B cell (primary cell): ENCODE measurements at regions not wholly inside any gene's neighbourhood (a gene's known extent, or its start where the extent isn't known, plus 50 kb on each side); places are given as distances from the start of the nearest gene placed in this dataset.

Experiments
- ATAC-seq: fragments of 200-7000 bp; cut with Tn5 transposase; one replicate; pipeline ENCODE4 v1.10.0; 2021; ENCODE audit warnings: low read depth, mild to moderate bottlenecking, moderate number of reproducible peaks, moderate library complexity
- CTCF ChIA-PET: fragments of 350-600 bp; sonication (Branson Sonifier 250); formaldehyde crosslinking; loops from one replicate; lab custom pipeline; 2021; ENCODE audit warnings: antibody characterized with exemption, inconsistent platforms; lab: Charles Lee
- POLR2A ChIA-PET: fragments of 350-600 bp; sonication (Branson Sonifier 250); formaldehyde crosslinking; loops from one replicate; lab custom pipeline; 2021; ENCODE audit warnings: antibody characterized with exemption; lab: Charles Lee
- DNase-seq: peaks from one replicate; pipeline ENCODE4 v3.0.0; 2013
- H2AFZ ChIP-seq: 2 replicates; pipeline ENCODE4 v1.6.1; 2012; ENCODE audit warnings: mild to moderate bottlenecking, low read depth, low read length; ENCODE audit not compliant: insufficient read depth, poor library complexity, severe bottlenecking
- H3K27ac ChIP-seq, 2 donors: 1 replicate in 1 of 2; 2 replicates in 1 of 2; pipeline ENCODE4 v1.5.1; 2012 to 2013; ENCODE audit warnings: low read length in 2 of 2, mild to moderate bottlenecking in 2 of 2, moderate library complexity in 1 of 2
- H3K27me3 ChIP-seq, 4 experiments: fragments of 200-600 bp in 1 of 4; sonication (generic) in 1 of 4; replicated peaks in 1 of 4; 1 replicate in 2 of 4; 2 replicates in 2 of 4; pipeline versions ENCODE4 v1.6.1 to v1.7.0; 2013 to 2016; ENCODE audit warnings: low read length in 3 of 4, mild to moderate bottlenecking in 2 of 4, mixed read lengths in 1 of 4, moderate library complexity in 1 of 4; ENCODE audit not compliant: insufficient read depth in 4 of 4, control insufficient read depth in 3 of 4; ENCODE audit errors: control extremely low read depth in 1 of 4
- H3K36me3 ChIP-seq, 2 experiments: replicated peaks in 1 of 2; 1 replicate in 1 of 2; 2 replicates in 1 of 2; pipeline versions ENCODE4 v1.6.1 to v1.7.1; 2013; ENCODE audit warnings: low read length in 1 of 2; ENCODE audit not compliant: insufficient read depth in 2 of 2, control insufficient read depth in 1 of 2; ENCODE audit errors: control extremely low read depth in 1 of 2, extremely low read depth in 1 of 2
- H3K4me1 ChIP-seq, 2 donors: fragments of 200-600 bp in 1 of 2; sonication (generic) in 1 of 2; 1 replicate in 1 of 2; 2 replicates in 1 of 2; pipeline versions ENCODE4 v1.5.1 to v1.6.1; 2013 to 2017; ENCODE audit warnings: low read length in 2 of 2; ENCODE audit not compliant: control insufficient read depth in 2 of 2, insufficient read depth in 2 of 2
- H3K4me2 ChIP-seq: replicated peaks from 2 replicates; pipeline ENCODE3; 2012; ENCODE audit warnings: mild to moderate bottlenecking, low read depth, low read length; ENCODE audit not compliant: poor library complexity, severe bottlenecking
- H3K4me3 ChIP-seq, 5 experiments: fragments of 200-600 bp in 1 of 5; sonication (generic) in 1 of 5; 1 replicate in 3 of 5; 2 replicates in 2 of 5; pipeline versions ENCODE4 v1.5.1 to v1.7.0; 2011 to 2016; ENCODE audit warnings: low read length in 4 of 5, mild to moderate bottlenecking in 4 of 5, low read depth in 2 of 5, control low read depth in 1 of 5, moderate library complexity in 1 of 5; ENCODE audit not compliant: insufficient read depth in 1 of 5; ENCODE audit errors: control extremely low read depth in 1 of 5, extremely low read depth in 1 of 5
- H3K79me2 ChIP-seq: fragments of 200-600 bp; sonication (generic); one replicate; pipeline ENCODE4 v1.6.0; 2016; ENCODE audit warnings: low read length; ENCODE audit not compliant: control insufficient read depth, insufficient read depth
- H3K9ac ChIP-seq: fragments of 200-600 bp; sonication (generic); 2 replicates; pipeline ENCODE4 v1.6.1; 2017; ENCODE audit warnings: mild to moderate bottlenecking, low read length, moderate library complexity
- H3K9me3 ChIP-seq, 3 donors: one replicate each; pipeline versions ENCODE4 v1.6.1 to v1.7.1; 2013; ENCODE audit warnings: low read length in 2 of 3; ENCODE audit not compliant: control insufficient read depth in 2 of 3, insufficient read depth in 1 of 3; ENCODE audit errors: control extremely low read depth in 1 of 3
- H4K20me1 ChIP-seq: 2 replicates; pipeline ENCODE4 v1.6.0; 2012; ENCODE audit warnings: mild to moderate bottlenecking, low read length; ENCODE audit not compliant: insufficient read depth, control insufficient read depth, poor library complexity, severe bottlenecking
- H3K27ac Mint-ChIP-seq: one replicate; pipeline ENCODE4 v1.8.0; 2021; ENCODE audit warnings: mixed read lengths
- H3K27me3 Mint-ChIP-seq: one replicate; pipeline ENCODE4 v1.8.0; 2021; ENCODE audit warnings: mixed read lengths
- H3K4me1 Mint-ChIP-seq: one replicate; pipeline ENCODE4 v1.8.0; 2021; ENCODE audit warnings: mixed read lengths
- H3K4me3 Mint-ChIP-seq: one replicate; pipeline ENCODE4 v1.8.0; 2021; ENCODE audit warnings: mixed read lengths
- H3K9me3 Mint-ChIP-seq: one replicate; pipeline ENCODE4 v1.8.0; 2022; ENCODE audit warnings: mixed read lengths; ENCODE audit not compliant: insufficient read depth
- CTCF ChIP-seq: fragments of 200-600 bp; IDR thresholded peaks from one replicate; pipeline ENCODE4 v1.8.0; 2022; ENCODE audit warnings: antibody characterized with exemption, mild to moderate bottlenecking
- EZH2 ChIP-seq: IDR thresholded peaks from 2 replicates; pipeline ENCODE4 v1.6.1; 2012; ENCODE audit warnings: borderline replicate concordance, low read depth, mild to moderate bottlenecking, moderate library complexity, low read length; ENCODE audit not compliant: insufficient read depth, poor library complexity, severe bottlenecking
- WGBS: methylation state at CpG from one replicate; pipeline ENCODE4 v1.1.5; 2013; ENCODE audit warnings: missing lambda C conversion rate; ENCODE audit not compliant: insufficient coverage; 5-methylcytosine and 5-hydroxymethylcytosine counted together
- intact Hi-C: fragments of 100-400 bp; cut with micrococcal nuclease; formaldehyde crosslinking; loops from one replicate; pipeline ENCODE4 v1.10.0; 2022

DNA sequence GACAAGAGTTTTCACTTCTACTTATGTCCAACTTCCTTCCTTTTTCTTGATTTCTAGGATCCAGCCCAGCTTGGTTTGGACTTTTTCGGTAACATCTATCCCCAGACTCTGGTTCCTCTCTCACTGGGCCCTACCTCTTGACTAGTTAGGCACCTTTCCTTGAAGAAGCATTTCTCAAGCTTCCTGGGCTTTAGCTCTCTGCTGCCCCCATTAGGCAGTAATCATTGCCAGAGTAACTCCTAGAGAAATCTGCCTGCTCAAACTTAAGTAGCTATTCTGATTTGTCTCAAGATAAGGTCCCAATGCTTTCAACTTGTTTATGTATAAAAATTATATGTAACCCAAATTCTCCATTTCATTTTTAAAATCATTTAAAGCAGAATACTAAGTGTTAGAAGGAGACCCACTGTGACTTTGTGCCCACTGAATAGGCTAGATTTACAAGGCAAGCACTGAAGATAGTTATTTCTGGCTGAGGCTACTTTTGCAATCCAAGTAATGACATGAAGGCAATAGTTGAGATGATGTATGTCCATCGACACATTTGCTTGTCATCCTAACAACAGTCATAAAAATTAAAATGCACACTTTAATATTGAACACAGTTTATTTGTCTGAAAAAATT, 275.0 kb upstream of the G2E3 start:
- no peaks in the 10 kb centered on the region for H3K9me3 ChIP-seq
- H3K4me1 ChIP-seq = no peaks in the 10 kb centered on the region
- H3K79me2 ChIP-seq = no peaks in the 10 kb centered on the region
- H2AFZ ChIP-seq = no peak overlapping the region
- H3K27ac ChIP-seq = no peak overlapping the region
- no peak for DNase-seq
- no peaks in the 10 kb centered on the region for H4K20me1 ChIP-seq
- no peak for TF ChIP-seq EZH2
- TF ChIP-seq CTCF = peak; percentile 21
- no peak overlapping the region for H3K4me2 ChIP-seq
- H3K9ac ChIP-seq = no peak overlapping the region
- H3K4me3 Mint-ChIP-seq = no peak overlapping the region
- intact Hi-C loops = no loop called here
- ChIA-PET CTCF (interaction anchor here (1.3 to 4.9 kb wide), 2 partner anchors 11 to 13 kb away, joined by 6 to 21 read pairs; no protein-coding TSS in a partner anchor), POLR2A (no interaction called here)
- no peaks in the 10 kb centered on the region for H3K36me3 ChIP-seq
- H3K4me3 ChIP-seq = no peak overlapping the region
- no peaks in the 10 kb centered on the region for H3K27me3 Mint-ChIP-seq
- no peaks in the 10 kb centered on the region for H3K27me3 ChIP-seq
- WGBS = 20% methylated on average over 1 of the region's 2 CpGs
- no peaks in the 10 kb centered on the region for H3K9me3 Mint-ChIP-seq
- no peak overlapping the region for H3K27ac Mint-ChIP-seq
- no peaks in the 10 kb centered on the region for H3K4me1 Mint-ChIP-seq
- ATAC-seq = no peak

- Mint-ChIP-seq H3K4me1 (no peaks in the 10 kb centered on the region), H3K27ac (no peak overlapping the region), H3K9me3 (no peaks in the 10 kb centered on the region), H3K4me3 (no peak overlapping the region), H3K27me3 (no peaks in the 10 kb centered on the region)
- Histone ChIP-seq H3K27ac (no peak overlapping the region), H3K27me3 (no peaks in the 10 kb centered on the region), H3K79me2 (no peaks in the 10 kb centered on the region), H2AFZ (no peak overlapping the region), H3K4me2 (no peak overlapping the region), H3K9me3 (no peaks in the 10 kb centered on the region), H3K9ac (no peak overlapping the region), H3K36me3 (no peaks in the 10 kb centered on the region), H3K4me3 (no peak overlapping the region), H3K4me1 (no peaks in the 10 kb centered on the region), H4K20me1 (no peaks in the 10 kb centered on the region)
- no peak for TF ChIP-seq EZH2
- ChIA-PET CTCF (interaction anchor here (1.3 to 4.9 kb wide), 2 partner anchors 11 to 14 kb away, joined by 6 to 21 read pairs; no protein-coding TSS in a partner anchor), POLR2A (no interaction called here)
- DNase-seq = no peak
- intact Hi-C loops = no loop called here
- 94% methylated on average over 3 of the region's 4 CpGs for WGBS
- no peak for ATAC-seq
These were observed 274.1 kb upstream of the G2E3 start for GRCh38 chr14:30284808-30285207.
